ENCODE measurements at regions not wholly inside any gene's neighbourhood (a gene's known extent, or its start where the extent isn't known, plus 50 kb on each side); places are given as distances from the start of the nearest gene placed in this dataset.

DNA sequence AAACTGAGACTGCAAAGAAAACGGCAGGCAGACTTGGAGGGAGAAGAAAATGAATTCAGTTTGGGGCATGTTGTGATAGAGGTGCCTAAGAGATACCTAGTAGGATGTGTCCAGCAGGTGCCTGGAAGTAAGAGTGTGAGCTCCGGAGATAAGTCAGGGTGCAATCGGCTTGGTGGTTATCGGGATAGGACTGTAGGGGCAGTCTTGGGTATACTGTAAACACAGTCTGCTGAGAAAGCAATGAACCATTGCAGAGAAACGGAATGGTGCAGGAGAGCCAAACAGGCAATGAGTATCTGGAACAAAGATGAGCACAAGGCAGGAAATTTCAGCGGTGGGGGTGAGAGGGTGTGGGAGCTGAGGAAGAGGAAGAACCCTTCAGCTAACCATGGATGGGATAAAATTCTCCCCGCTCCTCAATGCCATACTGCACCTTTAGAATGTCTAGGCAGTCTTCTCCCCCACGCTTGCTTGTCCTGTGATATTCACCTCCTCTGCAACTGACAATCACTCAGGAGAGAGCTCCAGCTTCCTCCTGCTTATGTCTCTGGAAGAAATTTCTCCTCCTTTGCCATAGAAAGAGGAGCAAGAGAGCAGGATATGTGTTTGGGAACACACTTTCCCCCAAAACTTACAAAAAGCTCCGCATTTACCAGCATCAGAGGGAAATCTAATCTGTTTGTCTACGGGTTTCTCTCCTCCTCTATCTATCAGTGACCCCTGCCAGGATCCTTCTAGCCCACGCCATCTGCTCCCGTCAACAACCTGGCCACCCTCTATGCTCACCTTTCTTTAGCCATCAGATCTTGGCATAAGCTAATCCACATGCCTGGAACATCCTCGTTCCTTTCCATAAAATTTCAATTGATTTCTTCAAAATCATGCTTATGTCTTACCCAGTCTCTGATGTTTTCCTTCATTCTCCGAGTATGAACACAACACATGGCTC is 381.7 kb upstream of the JARID2 start:
- no peak for DNase-seq
- in situ Hi-C loops (cut with MboI; ENCODE audit: low pct_ligation_motif_present in 1 of 4, low pct_unique_long_range_greater_than_20kb in 1 of 4, low sequenced_read_pairs in 3 of 4) = no loop called here
- TF ChIP-seq EP300 (IDR thresholded peaks at IDR 0.05; ENCODE audit: low read depth) = no peak
- TF ChIP-seq POLR2AphosphoS5 (IDR thresholded peaks at IDR 0.05) = no peak
- no peak for TF ChIP-seq POLR2A (IDR thresholded peaks at IDR 0.05)
- TF ChIP-seq, protein P1, sequence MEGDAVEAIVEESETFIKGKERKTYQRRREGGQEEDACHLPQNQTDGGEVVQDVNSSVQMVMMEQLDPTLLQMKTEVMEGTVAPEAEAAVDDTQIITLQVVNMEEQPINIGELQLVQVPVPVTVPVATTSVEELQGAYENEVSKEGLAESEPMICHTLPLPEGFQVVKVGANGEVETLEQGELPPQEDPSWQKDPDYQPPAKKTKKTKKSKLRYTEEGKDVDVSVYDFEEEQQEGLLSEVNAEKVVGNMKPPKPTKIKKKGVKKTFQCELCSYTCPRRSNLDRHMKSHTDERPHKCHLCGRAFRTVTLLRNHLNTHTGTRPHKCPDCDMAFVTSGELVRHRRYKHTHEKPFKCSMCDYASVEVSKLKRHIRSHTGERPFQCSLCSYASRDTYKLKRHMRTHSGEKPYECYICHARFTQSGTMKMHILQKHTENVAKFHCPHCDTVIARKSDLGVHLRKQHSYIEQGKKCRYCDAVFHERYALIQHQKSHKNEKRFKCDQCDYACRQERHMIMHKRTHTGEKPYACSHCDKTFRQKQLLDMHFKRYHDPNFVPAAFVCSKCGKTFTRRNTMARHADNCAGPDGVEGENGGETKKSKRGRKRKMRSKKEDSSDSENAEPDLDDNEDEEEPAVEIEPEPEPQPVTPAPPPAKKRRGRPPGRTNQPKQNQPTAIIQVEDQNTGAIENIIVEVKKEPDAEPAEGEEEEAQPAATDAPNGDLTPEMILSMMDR (IDR thresholded peaks at IDR 0.05) = no peak
- Histone ChIP-seq H3K27me3 (no peaks in the 10 kb centered on the region), H3K4me1 (peaks cover 0 to 9% (median 3%) of the 10 kb centered on the region in 4 donors), H3K36me3 (no peaks in the 10 kb centered on the region), H3K27ac (no peak overlapping the region), H3K4me3 (no peak overlapping the region), H3K9me3 (no peaks in the 10 kb centered on the region)
- WGBS, 2 donors (ENCODE audit: low coverage in 1 of 2) = 76 to 84% methylated on average over 10 to 14 of the region's 14 CpGs
- intact Hi-C loops (cut with DNase I; ENCODE audit: low total_unique reads) = no loop called here

- intact Hi-C loops (cut with DNase I; ENCODE audit: low total_unique reads) = no loop called here
- Histone ChIP-seq H3K27ac (no peak overlapping the region), H3K9me3 (no peaks in the 10 kb centered on the region), H3K36me3 (no peaks in the 10 kb centered on the region), H3K4me1 (peaks cover 0 to 9% (median 3%) of the 10 kb centered on the region in 4 donors), H3K4me3 (no peak overlapping the region), H3K27me3 (no peaks in the 10 kb centered on the region)
- in situ Hi-C loops (cut with MboI; ENCODE audit: low pct_ligation_motif_present in 1 of 4, low pct_unique_long_range_greater_than_20kb in 1 of 4, low sequenced_read_pairs in 3 of 4) = no loop called here
- TF ChIP-seq, protein P1 (IDR thresholded peaks at IDR 0.05) = no peak
- TF ChIP-seq EP300 (IDR thresholded peaks at IDR 0.05; ENCODE audit: low read depth) = no peak
- TF ChIP-seq POLR2AphosphoS5 (IDR thresholded peaks at IDR 0.05) = no peak
- no peak for TF ChIP-seq POLR2A (IDR thresholded peaks at IDR 0.05)
- no peak for DNase-seq
- WGBS, 2 donors (ENCODE audit: low coverage in 1 of 2) = 39 to 58% methylated on average over 2 to 5 of the region's 5 CpGs
Measured at GRCh38 chr6:14865531-14866100, 380.3 kb upstream of the JARID2 start.

- Histone ChIP-seq H3K27ac (no peak overlapping the region), H3K36me3 (no peaks in the 10 kb centered on the region), H3K4me1 (peaks cover 0 to 9% (median 3%) of the 10 kb centered on the region in 4 donors), H3K4me3 (no peak overlapping the region), H3K27me3 (no peaks in the 10 kb centered on the region), H3K9me3 (no peaks in the 10 kb centered on the region)
- TF ChIP-seq, protein P1 (IDR thresholded peaks at IDR 0.05) = no peak
- TF ChIP-seq EP300 (IDR thresholded peaks at IDR 0.05; ENCODE audit: low read depth) = no peak
- no peak for TF ChIP-seq POLR2A (IDR thresholded peaks at IDR 0.05)
- TF ChIP-seq POLR2AphosphoS5 (IDR thresholded peaks at IDR 0.05) = no peak
- WGBS, 2 donors (ENCODE audit: low coverage in 1 of 2) = 94 to 100% methylated on average over 1 of the region's 1 CpG
- intact Hi-C loops (cut with DNase I; ENCODE audit: low total_unique reads) (no loop called here), in situ Hi-C loops (cut with MboI; ENCODE audit: low pct_ligation_motif_present in 1 of 4, low pct_unique_long_range_greater_than_20kb in 1 of 4, low sequenced_read_pairs in 3 of 4) (no loop called here)
- no peak for DNase-seq
Measured at GRCh38 chr6:14867802-14868201, 378.1 kb upstream of the JARID2 start.

- intact Hi-C loops (cut with DNase I; ENCODE audit: low total_unique reads) = no loop called here
- Histone ChIP-seq H3K27me3 (no peaks in the 10 kb centered on the region), H3K4me1 (no peaks in the 10 kb centered on the region), H3K36me3 (no peaks in the 10 kb centered on the region), H3K9me3 (no peaks in the 10 kb centered on the region), H3K27ac (no peak overlapping the region), H3K4me3 (no peak overlapping the region)
- TF ChIP-seq POLR2AphosphoS5 (IDR thresholded peaks at IDR 0.05) = no peak
- no peak for TF ChIP-seq EP300 (IDR thresholded peaks at IDR 0.05; ENCODE audit: low read depth)
- TF ChIP-seq, protein P1 (IDR thresholded peaks at IDR 0.05) = no peak
- no peak for TF ChIP-seq POLR2A (IDR thresholded peaks at IDR 0.05)
- WGBS, 2 donors (ENCODE audit: low coverage in 1 of 2) = 98 to 100% methylated on average over 2 to 5 of the region's 5 CpGs
- in situ Hi-C loops (cut with MboI; ENCODE audit: low pct_ligation_motif_present in 1 of 4, low pct_unique_long_range_greater_than_20kb in 1 of 4, low sequenced_read_pairs in 3 of 4) = no loop called here
- DNase-seq = no peak
Measured at GRCh38 chr6:14871221-14871620, 374.6 kb upstream of the JARID2 start.
